Common myeloid progenitor, CD34-positive (primary cell): ENCODE measurements at regions not wholly inside any gene's neighbourhood (a gene's known extent, or its start where the extent isn't known, plus 50 kb on each side); places are given as distances from the start of the nearest gene placed in this dataset.

Source experiments
- CTCF ChIA-PET: fragments of 350-600 bp; sonication (Branson Sonifier 250); formaldehyde crosslinking; loops from one replicate; lab custom pipeline; 2021; ENCODE audit warnings: antibody characterized with exemption; lab: Charles Lee
- POLR2A ChIA-PET: fragments of 350-600 bp; sonication (Branson Sonifier 250); formaldehyde crosslinking; loops from one replicate; lab custom pipeline; 2021; ENCODE audit warnings: antibody characterized with exemption; lab: Charles Lee
- DNase-seq, 3 donors: peaks; one replicate each; pipeline versions ENCODE4 v3.0.0 to v3.0.0-alpha.2; 2013
- H3K27ac ChIP-seq, 2 experiments: 1 replicate in 1 of 2; 2 replicates in 1 of 2; pipeline ENCODE4 v1.7.0; 2013; ENCODE audit warnings: inconsistent platforms in 2 of 2, low read length in 2 of 2, mild to moderate bottlenecking in 2 of 2, low read depth in 1 of 2, moderate library complexity in 1 of 2; ENCODE audit not compliant: severe bottlenecking in 2 of 2, insufficient read depth in 1 of 2, poor library complexity in 1 of 2
- H3K27me3 ChIP-seq, 5 experiments: replicated peaks in 2 of 5; 1 replicate in 3 of 5; 2 replicates in 2 of 5; pipeline versions ENCODE4 v1.6.1 to v1.7.0; 2013; ENCODE audit warnings: low read length in 4 of 5, mild to moderate bottlenecking in 2 of 5, moderate library complexity in 2 of 5, inconsistent platforms in 1 of 5; ENCODE audit not compliant: insufficient read depth in 5 of 5, control insufficient read depth in 4 of 5
- H3K36me3 ChIP-seq, 4 experiments: 1 replicate in 2 of 4; 2 replicates in 2 of 4; pipeline versions ENCODE4 v1.6.1 to v1.7.0; 2013; ENCODE audit warnings: low read length in 3 of 4, control low read depth in 1 of 4, mild to moderate bottlenecking in 1 of 4; ENCODE audit not compliant: control insufficient read depth in 4 of 4, insufficient read depth in 4 of 4
- H3K4me1 ChIP-seq, 4 experiments: 1 replicate in 3 of 4; 2 replicates in 1 of 4; pipeline versions ENCODE4 v1.6.1 to v1.7.1; 2013; ENCODE audit warnings: low read length in 3 of 4, mild to moderate bottlenecking in 3 of 4, control low read depth in 1 of 4, inconsistent platforms in 1 of 4, moderate library complexity in 1 of 4; ENCODE audit not compliant: control insufficient read depth in 4 of 4, insufficient read depth in 4 of 4; ENCODE audit errors: control extremely low read depth in 1 of 4
- H3K4me3 ChIP-seq, 7 experiments: 1 replicate in 4 of 7; 2 replicates in 3 of 7; pipeline versions ENCODE4 v1.5.1 to v1.7.0; 2013; ENCODE audit warnings: mild to moderate bottlenecking in 7 of 7, low read length in 6 of 7, moderate library complexity in 6 of 7, inconsistent platforms in 2 of 7, low read depth in 2 of 7, control low read depth in 1 of 7; ENCODE audit not compliant: insufficient read depth in 4 of 7, control insufficient read depth in 1 of 7; ENCODE audit errors: extremely low read depth in 1 of 7
- H3K9me3 ChIP-seq, 5 experiments: 1 replicate in 4 of 5; 2 replicates in 1 of 5; pipeline versions ENCODE4 v1.6.1 to v1.7.1; 2013; ENCODE audit warnings: low read length in 4 of 5, mild to moderate bottlenecking in 2 of 5, inconsistent platforms in 1 of 5, low read depth in 1 of 5, moderate library complexity in 1 of 5; ENCODE audit not compliant: control insufficient read depth in 4 of 5, insufficient read depth in 2 of 5; ENCODE audit errors: control extremely low read depth in 1 of 5
- WGBS: methylation state at CpG from one replicate; pipeline ENCODE4 v1.1.5; 2013; ENCODE audit not compliant: insufficient coverage; 5-methylcytosine and 5-hydroxymethylcytosine counted together

DNA sequence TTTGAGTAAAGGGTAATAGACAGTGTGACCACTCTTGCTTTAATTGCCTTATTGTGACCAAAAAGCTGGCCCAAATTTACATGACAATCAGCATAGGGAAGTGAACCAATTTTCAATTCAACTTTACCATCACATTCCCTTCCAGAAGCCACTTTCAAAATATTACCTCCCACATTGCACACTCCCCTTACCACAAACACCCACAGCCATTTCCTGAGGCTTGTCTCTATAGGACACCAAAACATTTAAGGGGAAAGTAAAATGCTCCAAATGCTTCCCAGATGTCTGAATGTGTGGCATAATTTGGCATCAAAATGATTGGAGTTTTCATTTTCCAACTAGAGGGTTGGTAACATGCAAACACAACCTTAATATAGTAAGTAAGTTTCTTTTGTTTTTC is 616.1 kb downstream of the SLC4A3 start:
- H3K27me3 ChIP-seq, result no peaks in the 10 kb centered on the region
- H3K36me3 ChIP-seq, result no peaks in the 10 kb centered on the region
- no peak overlapping the region for H3K27ac ChIP-seq
- POLR2A ChIA-PET, result no interaction called here
- no peak for DNase-seq
- no peak overlapping the region for H3K4me3 ChIP-seq
- CTCF ChIA-PET, result no interaction called here
- H3K4me1 ChIP-seq, result peaks cover 0 to 26% (median 0%) of the 10 kb centered on the region in 4 experiments
- H3K9me3 ChIP-seq, result no peaks in the 10 kb centered on the region

DNA sequence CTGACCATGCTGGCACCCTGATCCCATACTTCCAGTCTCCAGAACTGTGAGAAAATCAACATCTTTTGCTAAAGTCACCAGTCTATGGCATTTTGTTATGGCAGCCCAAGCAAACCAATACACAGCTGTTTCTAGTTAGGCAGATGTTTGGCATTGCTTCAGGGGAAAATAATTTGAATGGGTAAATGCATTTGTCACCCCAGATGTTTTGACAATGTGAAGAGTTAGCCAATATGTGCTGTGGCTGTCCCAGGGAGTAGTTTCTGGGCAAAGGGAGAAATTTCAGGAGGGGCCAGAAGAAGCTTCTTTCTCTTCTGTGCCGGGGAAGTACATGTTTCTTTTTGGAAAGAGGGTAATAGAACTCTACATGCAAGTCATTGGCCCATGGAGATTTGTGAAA is 619.0 kb downstream of the SLC4A3 start:
- no peak overlapping the region for H3K27ac ChIP-seq
- no peaks in the 10 kb centered on the region for H3K36me3 ChIP-seq
- H3K9me3 ChIP-seq, result no peaks in the 10 kb centered on the region
- H3K27me3 ChIP-seq, result no peaks in the 10 kb centered on the region
- ChIA-PET POLR2A (no interaction called here), CTCF (no interaction called here)
- H3K4me3 ChIP-seq, result no peak overlapping the region
- H3K4me1 ChIP-seq, result peaks cover 0 to 26% (median 0%) of the 10 kb centered on the region in 4 experiments
- DNase-seq, result no peak
- WGBS, result no CpG with 5 or more reads among the region's 1 CpG

DNA sequence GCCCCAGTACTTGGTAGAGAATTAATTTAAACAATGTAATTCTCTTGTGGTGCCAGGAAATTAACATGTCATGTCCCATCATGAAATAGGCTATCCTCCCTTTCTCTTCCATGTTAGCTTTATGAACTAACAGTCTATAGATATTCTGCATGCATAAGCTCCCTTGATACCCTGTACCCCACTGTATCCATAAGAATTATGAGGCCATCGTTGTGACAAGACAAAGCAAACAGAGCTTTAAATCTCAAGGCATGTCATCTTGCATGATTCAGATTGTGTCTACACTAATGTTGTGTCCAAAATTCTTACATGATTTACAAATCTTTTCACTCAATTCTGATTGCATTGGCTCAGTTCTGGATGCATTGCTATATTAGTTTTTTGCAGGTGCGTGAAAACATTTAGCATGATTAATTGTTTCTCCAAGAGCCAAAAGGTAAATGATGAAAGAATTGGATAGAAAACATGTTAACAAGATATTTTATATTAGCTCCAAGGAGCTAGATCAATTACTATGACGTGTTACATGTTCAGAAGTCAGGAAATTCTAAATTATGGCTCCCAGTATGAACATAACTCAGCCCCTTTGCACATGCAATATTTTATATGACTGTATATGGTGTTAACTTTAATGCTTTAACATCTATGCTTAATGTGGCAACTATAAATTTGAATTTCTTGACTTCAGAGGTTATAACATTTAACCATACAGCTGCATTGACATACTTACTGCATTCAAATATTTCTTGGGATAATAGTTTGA is 620.3 kb downstream of the SLC4A3 start:
- CTCF ChIA-PET, result interaction anchor here (0.7 kb wide), 1 partner anchor 565 kb away, joined by 3 read pairs; no protein-coding TSS in a partner anchor

DNA sequence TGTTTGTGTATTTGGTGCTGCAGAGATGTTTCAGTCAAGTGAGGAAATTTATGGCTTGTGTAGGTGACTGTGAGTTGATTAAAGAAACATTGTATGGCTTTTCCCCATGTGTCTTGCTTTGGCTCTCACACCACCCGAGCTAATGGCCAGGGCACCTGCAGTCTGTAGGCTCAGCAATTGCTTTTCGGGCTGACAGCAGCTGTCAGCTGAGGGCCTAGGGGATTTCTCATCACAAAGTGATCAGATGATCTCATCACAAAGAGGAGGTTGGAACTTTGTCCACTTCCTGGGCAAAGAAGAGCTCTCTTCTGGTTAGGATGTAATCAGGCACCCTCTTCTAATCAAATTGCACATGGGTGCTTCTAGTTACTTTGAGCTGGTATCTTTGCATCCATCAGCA is 632.2 kb downstream of the SLC4A3 start:
- no peak for DNase-seq
- WGBS, result 100% methylated on average over 2 of the region's 2 CpGs
- Histone ChIP-seq H3K4me3 (no peak overlapping the region), H3K27ac (no peak overlapping the region), H3K9me3 (no peaks in the 10 kb centered on the region), H3K36me3 (no peaks in the 10 kb centered on the region), H3K4me1 (no peaks in the 10 kb centered on the region), H3K27me3 (no peaks in the 10 kb centered on the region)
- ChIA-PET POLR2A (no interaction called here), CTCF (no interaction called here)

More for the DNA sequence above, 620.3 kb downstream of the SLC4A3 start:
- POLR2A ChIA-PET, result no interaction called here
- DNase-seq, result no peak
- Histone ChIP-seq H3K4me1 (peaks cover 0 to 26% (median 0%) of the 10 kb centered on the region in 4 experiments), H3K27me3 (no peaks in the 10 kb centered on the region), H3K27ac (no peak overlapping the region), H3K36me3 (no peaks in the 10 kb centered on the region), H3K4me3 (no peak overlapping the region), H3K9me3 (no peaks in the 10 kb centered on the region)
- WGBS, result 100% methylated on average over 1 of the region's 3 CpGs

DNA sequence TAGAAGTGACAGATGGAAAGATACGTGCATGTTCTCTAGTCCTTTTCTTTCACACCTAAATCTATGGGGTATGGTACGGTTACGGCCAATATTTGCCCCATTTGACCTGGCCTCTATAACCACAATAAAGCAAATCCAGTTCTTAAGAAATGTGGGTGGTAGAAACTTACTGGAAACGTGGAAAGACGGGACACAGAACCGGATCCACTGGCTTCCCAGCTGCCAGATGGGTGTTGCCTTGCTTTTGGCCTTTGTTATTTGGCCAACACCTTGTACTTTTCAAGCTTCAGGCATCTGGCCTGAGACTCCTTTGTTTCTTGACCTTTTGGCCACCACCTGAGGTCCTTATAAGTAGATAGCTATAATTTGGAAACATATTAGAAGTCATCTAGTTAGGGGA is 635.9 kb downstream of the SLC4A3 start:
- Histone ChIP-seq H3K4me3 (no peak overlapping the region), H3K9me3 (no peaks in the 10 kb centered on the region), H3K36me3 (no peaks in the 10 kb centered on the region), H3K27ac (no peak overlapping the region), H3K27me3 (no peaks in the 10 kb centered on the region), H3K4me1 (no peaks in the 10 kb centered on the region)
- ChIA-PET POLR2A (no interaction called here), CTCF (no interaction called here)
- DNase-seq, result no peak
- 93% methylated on average over 3 of the region's 6 CpGs for WGBS

DNA sequence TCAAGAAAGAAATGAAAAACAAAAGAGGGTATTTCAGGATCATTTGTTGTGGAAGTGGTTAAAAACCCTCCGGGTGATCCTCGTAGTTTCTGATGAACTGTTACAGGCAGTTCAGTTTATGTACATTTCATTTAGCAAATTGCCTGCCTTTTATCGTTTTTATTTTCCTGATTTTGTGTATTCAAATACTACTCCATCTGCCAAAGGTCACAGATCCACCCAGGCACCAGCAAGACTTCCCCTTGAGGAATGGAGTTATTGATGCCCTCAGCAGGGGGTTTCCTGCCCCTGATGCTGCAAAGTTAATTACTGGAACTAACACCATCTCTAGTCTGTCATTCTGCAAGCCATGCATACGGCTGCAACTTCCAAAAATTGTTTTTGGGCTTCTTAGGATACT is 641.9 kb downstream of the SLC4A3 start:
- Histone ChIP-seq H3K4me3 (no peak overlapping the region), H3K4me1 (no peaks in the 10 kb centered on the region), H3K27me3 (no peaks in the 10 kb centered on the region), H3K27ac (no peak overlapping the region), H3K36me3 (no peaks in the 10 kb centered on the region), H3K9me3 (no peaks in the 10 kb centered on the region)
- POLR2A ChIA-PET, result no interaction called here
- CTCF ChIA-PET, result no interaction called here
- DNase-seq, result no peak
- WGBS, result 93% methylated on average over 2 of the region's 4 CpGs

DNA sequence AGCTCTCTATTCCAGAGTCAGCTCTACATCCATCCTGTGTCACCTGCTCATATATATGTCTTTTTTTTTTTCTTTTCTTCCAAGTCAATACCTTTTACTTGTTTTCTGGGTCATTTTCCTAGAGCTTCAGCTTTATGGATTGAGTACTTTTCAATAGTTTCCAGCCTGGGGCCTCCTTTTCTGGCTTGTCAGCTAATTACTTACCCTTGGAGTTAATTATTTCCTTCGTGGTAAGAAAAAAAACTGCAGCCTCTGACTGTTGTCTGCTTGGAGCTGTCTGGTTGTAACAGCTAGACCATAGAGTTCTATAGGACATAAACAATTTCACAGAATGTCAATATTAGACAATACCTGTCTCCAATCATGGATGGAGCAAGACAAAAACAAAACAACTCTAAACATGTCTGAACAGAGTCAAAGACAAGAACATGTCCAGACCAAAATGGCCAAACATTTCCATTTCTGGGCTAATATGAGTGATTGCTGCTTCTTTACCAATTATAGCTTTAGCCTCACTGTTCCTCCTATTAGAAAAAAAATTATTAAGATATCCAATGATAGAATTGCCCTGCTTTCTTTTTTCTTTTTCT is 643.1 kb downstream of the SLC4A3 start:
- Histone ChIP-seq H3K27me3 (no peaks in the 10 kb centered on the region), H3K36me3 (no peaks in the 10 kb centered on the region), H3K4me1 (no peaks in the 10 kb centered on the region), H3K9me3 (no peaks in the 10 kb centered on the region), H3K27ac (no peak overlapping the region), H3K4me3 (no peak overlapping the region)
- DNase-seq, result no peak
- WGBS, result no CpG with 5 or more reads among the region's 1 CpG
- CTCF ChIA-PET, result no interaction called here
- POLR2A ChIA-PET, result no interaction called here
